Glutamatergic neuron (in vitro differentiated cells): ENCODE measurements at regions not wholly inside any gene's neighbourhood (a gene's known extent, or its start where the extent isn't known, plus 50 kb on each side); places are given as distances from the start of the nearest gene placed in this dataset.

ENCODE experiments used
- DNase-seq: peaks from one replicate; pipeline ENCODE4 v3.0.0; 2022
- H3K27ac Mint-ChIP-seq: one replicate; pipeline ENCODE4 v1.8.0; 2020; ENCODE audit warnings: mild to moderate bottlenecking, mixed read lengths, inconsistent platforms; ENCODE audit not compliant: unreplicated experiment
- H3K27me3 Mint-ChIP-seq: one replicate; pipeline ENCODE4 v1.8.0; 2020; ENCODE audit warnings: mild to moderate bottlenecking, moderate library complexity, mixed read lengths, inconsistent platforms; ENCODE audit not compliant: unreplicated experiment
- H3K36me3 Mint-ChIP-seq: one replicate; pipeline ENCODE4 v1.8.0; 2020; ENCODE audit warnings: mild to moderate bottlenecking, mixed read lengths, inconsistent platforms; ENCODE audit not compliant: unreplicated experiment
- H3K4me1 Mint-ChIP-seq: one replicate; pipeline ENCODE4 v1.8.0; 2020; ENCODE audit warnings: mild to moderate bottlenecking, low read depth, mixed read lengths, inconsistent platforms; ENCODE audit not compliant: unreplicated experiment
- H3K4me3 Mint-ChIP-seq: one replicate; pipeline ENCODE4 v1.8.0; 2020; ENCODE audit warnings: mild to moderate bottlenecking, mixed read lengths, inconsistent platforms; ENCODE audit not compliant: unreplicated experiment
- H3K9me3 Mint-ChIP-seq: one replicate; pipeline ENCODE4 v1.8.0; 2020; ENCODE audit warnings: mild to moderate bottlenecking, moderate library complexity, mixed read lengths, inconsistent platforms; ENCODE audit not compliant: unreplicated experiment
- CTCF ChIP-seq: fragments of 200-600 bp; sonication (generic); IDR thresholded peaks from one replicate; pipeline ENCODE4 v1.5.0; 2021; ENCODE audit not compliant: partially characterized antibody, unreplicated experiment

- TF ChIP-seq CTCF: no peak
- no peaks in the 10 kb centered on the region for H3K4me1 Mint-ChIP-seq
- DNase-seq: no peak
- peaks cover 1% of the 10 kb centered on the region for H3K27me3 Mint-ChIP-seq
- no peak overlapping the region for H3K27ac Mint-ChIP-seq
- H3K36me3 Mint-ChIP-seq: no peaks in the 10 kb centered on the region
- H3K4me3 Mint-ChIP-seq: no peak overlapping the region
- peaks cover 5% of the 10 kb centered on the region for H3K9me3 Mint-ChIP-seq
These were observed 863.3 kb downstream of the UQCRFS1 start for GRCh38 chr19:28349604-28350003.

GRCh38 chr19:28345811-28346210, 867.1 kb downstream of the UQCRFS1 start:
- no peak for TF ChIP-seq CTCF
- Mint-ChIP-seq H3K27me3 (peaks cover 1% of the 10 kb centered on the region), H3K27ac (no peak overlapping the region), H3K9me3 (no peaks in the 10 kb centered on the region), H3K4me1 (no peaks in the 10 kb centered on the region), H3K36me3 (no peaks in the 10 kb centered on the region), H3K4me3 (no peak overlapping the region)
- DNase-seq: no peak

- Mint-ChIP-seq H3K27me3 (peaks cover 1% of the 10 kb centered on the region), H3K27ac (no peak overlapping the region), H3K4me1 (no peaks in the 10 kb centered on the region), H3K36me3 (peaks cover 6% of the 10 kb centered on the region), H3K9me3 (peaks cover 2% of the 10 kb centered on the region), H3K4me3 (no peak overlapping the region)
- DNase-seq: no peak
- TF ChIP-seq CTCF: no peak
These were observed 871.1 kb downstream of the UQCRFS1 start for GRCh38 chr19:28341810-28342350.

GRCh38 chr19:28334419-28334818, 878.5 kb downstream of the UQCRFS1 start:
- no peaks in the 10 kb centered on the region for H3K27me3 Mint-ChIP-seq
- DNase-seq: no peak
- H3K27ac Mint-ChIP-seq: no peak overlapping the region
- no peak overlapping the region for H3K4me3 Mint-ChIP-seq
- H3K4me1 Mint-ChIP-seq: no peaks in the 10 kb centered on the region
- no peaks in the 10 kb centered on the region for H3K9me3 Mint-ChIP-seq
- H3K36me3 Mint-ChIP-seq: no peaks in the 10 kb centered on the region
- TF ChIP-seq CTCF: no peak

- no peaks in the 10 kb centered on the region for H3K36me3 Mint-ChIP-seq
- no peak overlapping the region for H3K4me3 Mint-ChIP-seq
- no peaks in the 10 kb centered on the region for H3K27me3 Mint-ChIP-seq
- H3K27ac Mint-ChIP-seq: no peak overlapping the region
- TF ChIP-seq CTCF: no peak
- H3K4me1 Mint-ChIP-seq: no peaks in the 10 kb centered on the region
- no peak for DNase-seq
- H3K9me3 Mint-ChIP-seq: no peaks in the 10 kb centered on the region
These were observed 879.0 kb downstream of the UQCRFS1 start for GRCh38 chr19:28333909-28334308.
